HG02973 (cell line): ENCODE measurements at regions not wholly inside any gene's neighbourhood (a gene's known extent, or its start where the extent isn't known, plus 50 kb on each side); places are given as distances from the start of the nearest gene placed in this dataset.
"Not testable (repeated sequence)": the region's sequence is repeated elsewhere in the genome, so short reads cannot be mapped to it uniquely, and the experiment has no call there.

Experiments
- ATAC-seq: cut with Tn5 transposase; IDR thresholded peaks from one replicate; pipeline ENCODE4 v1.9.1; 2021; ENCODE audit warnings: moderate library complexity; ENCODE audit not compliant: unreplicated experiment

DNA sequence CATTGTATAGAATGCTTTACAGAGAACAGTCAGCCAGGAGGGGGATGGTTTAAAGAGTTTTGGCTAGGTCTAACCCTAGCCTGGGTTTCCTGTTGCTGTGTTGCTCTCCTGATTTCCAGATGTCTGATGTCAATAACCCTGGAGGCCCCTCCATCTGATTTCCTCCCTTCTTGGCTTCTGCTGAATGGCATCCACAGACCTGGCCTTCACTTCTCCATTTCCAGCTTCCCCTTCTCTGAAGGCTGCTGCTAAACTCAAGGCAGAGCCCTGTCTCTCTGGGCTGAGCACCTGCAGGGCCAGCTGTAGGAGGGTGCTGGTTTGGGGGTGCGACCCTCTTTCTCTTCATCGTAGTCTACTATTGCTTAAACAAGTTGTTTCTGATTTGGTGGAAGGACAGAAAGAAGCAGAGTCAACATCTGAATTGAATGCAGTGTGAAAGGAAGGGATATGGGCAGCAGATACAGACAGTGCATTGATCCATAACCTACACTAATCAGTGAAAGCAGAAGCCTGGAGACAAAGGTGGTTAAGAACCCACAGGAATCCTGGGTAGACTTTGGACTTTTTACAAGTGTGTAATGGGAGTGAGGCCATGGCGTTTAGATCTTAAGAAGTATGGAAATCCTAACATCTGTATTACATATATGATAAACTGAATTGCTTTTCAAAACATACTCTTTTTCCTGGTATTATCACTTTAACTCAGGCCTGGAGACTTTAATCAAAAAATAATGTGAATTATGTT is 153.6 kb downstream of the HRH4 start:
- ATAC-seq, result no peak

DNA sequence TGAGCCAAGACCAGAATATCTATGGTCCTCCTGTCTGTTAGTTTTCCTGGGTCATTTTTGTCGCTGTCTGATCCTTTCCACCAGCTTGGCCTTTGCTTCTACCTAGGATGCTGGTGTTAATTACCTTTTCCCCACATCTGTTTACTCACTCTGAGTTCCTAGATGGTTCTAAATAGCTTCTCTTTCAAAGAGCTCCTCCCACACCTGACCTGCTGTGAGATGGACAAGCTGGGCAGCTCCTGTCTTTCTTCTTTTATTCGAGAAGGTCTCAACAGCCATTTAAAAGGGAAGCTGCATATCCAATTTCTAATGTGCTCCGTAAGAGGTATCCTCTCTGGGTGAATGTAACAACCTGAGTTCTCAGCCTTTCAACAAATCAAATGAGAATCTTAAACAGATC is 156.2 kb downstream of the HRH4 start:
- no peak for ATAC-seq

- not testable (repeated sequence) for ATAC-seq
These were observed 164.0 kb downstream of the HRH4 start for GRCh38 chr18:24624421-24624820.

DNA sequence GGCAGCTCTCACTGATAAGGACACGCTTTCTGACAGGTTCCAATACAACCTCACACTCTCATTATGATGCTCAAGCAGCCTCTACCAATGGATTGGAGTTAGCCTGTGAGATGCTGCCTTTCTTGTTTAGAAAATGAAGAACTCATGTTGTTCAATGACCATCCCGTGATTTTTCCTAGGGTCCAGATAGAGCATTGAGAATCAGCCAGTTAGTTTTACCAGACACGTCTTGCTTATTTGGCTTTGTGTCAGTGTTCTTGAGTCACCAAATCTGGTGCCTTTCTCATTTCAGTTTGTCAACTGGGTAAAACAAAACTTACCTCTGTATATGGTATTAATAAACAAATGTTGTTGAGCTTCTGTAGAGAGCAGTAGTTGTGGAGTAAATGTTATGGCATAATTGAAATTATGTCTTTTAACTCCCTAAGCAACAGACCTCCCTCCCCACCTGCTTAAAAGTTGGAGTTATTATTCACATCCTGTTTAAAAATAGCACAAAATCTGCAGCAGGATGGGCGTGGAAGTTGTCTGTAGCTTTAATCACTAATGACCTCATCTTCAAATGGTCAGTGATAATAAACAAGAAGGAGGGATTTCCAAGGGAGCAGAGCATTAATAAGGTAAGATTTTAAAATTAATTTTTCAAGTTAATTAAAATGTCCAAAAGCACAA is 167.3 kb downstream of the HRH4 start:
- ATAC-seq, result no peak

DNA sequence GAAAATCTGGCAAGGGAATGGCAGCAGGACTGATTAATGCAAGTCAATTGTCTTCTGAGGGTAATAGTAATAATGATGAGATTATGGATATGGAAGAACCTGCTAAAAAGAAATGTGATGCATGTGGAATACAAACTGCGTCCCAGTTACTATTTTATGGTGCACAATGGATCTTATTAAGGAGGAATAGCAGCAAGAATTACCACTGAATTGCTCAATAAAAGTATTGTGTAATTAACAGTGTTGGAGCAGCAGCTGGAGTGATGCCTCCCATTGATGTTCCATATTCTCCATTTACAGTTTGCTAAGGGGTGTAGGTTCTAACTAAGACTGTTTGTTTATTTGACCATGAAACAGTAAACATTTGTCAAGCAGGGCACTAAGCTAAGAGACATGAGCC is 167.9 kb downstream of the HRH4 start:
- ATAC-seq, result no peak

DNA sequence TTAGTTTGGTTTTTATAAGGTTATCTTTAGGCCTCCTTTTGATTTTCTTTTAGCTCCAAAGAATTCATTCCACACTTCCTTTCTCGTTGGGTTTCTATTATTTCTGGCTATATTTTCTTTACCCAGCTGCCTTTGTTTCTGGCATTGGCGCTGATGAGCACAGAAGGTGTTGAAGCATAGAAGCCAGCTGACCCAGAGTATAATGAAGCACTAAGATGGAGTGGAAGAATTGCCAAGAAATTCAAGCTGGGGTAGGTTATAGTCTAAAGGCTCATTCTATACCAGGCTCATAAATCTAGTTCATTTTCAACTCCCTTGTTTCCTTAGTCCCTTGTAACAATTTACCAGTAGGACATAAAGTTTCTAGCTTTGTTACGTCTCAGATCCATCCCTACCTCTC is 169.5 kb downstream of the HRH4 start:
- ATAC-seq, result no peak

- no peak for ATAC-seq
These were observed 170.0 kb downstream of the HRH4 start for GRCh38 chr18:24630346-24630880.

GRCh38 chr18:24631243-24632025 is 171.0 kb downstream of the HRH4 start:
- ATAC-seq, result no peak

GRCh38 chr18:24632158-24632988 is 171.9 kb downstream of the HRH4 start:
- no peak for ATAC-seq

DNA sequence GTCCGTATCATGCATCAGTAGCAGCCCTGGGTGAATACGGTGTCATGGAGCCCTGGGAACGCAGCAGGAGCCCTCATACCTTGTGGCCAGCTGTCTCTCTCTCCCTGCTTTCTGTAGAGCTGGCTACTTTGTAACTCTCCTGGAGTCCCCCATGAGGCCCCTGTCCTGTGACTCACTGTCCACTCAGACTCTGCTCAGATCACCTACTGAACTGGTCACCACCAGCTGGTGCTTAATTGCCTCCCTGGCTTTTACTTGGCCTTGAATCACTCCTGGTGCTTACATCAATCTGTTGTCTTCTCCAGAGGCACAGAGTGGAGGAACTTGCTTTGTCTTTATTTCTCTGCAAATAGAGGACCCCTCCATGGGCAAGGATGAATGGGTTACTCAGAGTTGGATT is 172.7 kb downstream of the HRH4 start:
- ATAC-seq, result no peak

- no peak for ATAC-seq
These were observed 189.1 kb downstream of the HRH4 start for GRCh38 chr18:24649571-24649970.

DNA sequence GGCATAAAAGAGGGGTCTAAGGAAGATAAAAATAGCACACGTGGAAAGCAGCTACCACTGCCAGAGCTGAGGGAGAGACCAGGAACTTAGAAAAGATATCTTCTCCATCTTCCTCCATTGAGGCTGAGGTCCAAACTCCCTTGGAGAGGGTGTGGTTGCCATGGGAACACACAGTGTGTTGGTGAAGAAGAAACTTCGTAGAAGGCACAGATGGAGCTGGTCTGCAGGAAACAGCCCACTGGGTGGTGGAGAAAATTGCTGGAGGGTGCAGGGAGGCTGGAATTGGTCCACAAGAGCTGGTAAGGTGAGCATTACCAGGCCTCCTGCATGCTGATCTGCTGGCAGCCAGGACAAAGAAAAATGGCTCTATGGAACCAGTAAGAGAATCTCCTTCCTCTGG is 191.0 kb downstream of the HRH4 start:
- ATAC-seq, result no peak

- no peak for ATAC-seq
These were observed 195.6 kb downstream of the HRH4 start for GRCh38 chr18:24656050-24656449.

GRCh38 chr18:24656551-24657443 is 196.4 kb downstream of the HRH4 start:
- ATAC-seq, result no peak

- no peak for ATAC-seq
These were observed 197.0 kb downstream of the HRH4 start for GRCh38 chr18:24657444-24657842.

- no peak for ATAC-seq
These were observed 197.9 kb downstream of the HRH4 start for GRCh38 chr18:24658302-24658701.

DNA sequence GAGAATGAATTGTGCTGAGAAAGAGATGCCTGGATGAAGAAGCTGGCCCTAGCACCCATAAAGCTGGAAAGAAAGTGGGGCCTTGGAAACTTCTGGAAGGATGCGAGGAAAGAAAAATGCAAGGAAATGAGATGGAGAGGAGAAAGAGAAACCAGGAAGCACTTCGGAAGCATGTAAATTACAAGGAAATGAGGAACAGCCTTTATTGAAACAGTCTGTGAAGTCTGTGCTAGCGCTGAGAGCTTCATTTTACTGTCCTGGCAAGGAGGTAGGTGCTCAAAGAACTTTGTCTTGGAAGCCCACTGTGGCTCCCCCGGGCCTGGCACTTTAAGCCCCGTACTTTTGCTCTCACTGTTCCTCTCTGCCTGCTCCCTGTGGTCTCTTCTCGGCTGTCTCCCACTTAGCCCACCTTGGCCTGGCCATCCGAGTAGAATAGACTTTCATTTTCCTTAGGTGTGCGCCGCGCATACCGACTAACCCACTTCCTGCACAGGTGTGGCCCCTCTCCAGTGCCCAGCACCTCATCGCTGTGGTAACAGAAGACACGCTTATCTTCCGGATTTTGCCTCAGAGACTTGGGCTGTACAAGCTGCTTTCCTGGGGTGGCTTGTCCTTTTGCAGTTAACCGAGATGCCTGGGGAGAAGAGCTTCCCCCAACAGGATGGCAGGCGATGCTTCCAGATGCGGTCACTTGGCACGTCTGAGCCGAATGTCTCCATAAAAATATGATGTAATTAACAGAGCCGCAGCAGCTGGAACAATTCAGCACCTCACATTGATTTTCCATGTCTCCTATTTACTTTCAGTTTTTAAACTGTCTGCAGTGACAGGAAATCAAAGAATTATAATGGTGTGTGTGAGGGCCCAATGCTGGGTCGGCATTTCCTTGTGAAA is 199.6 kb downstream of the HRH4 start:
- peak; percentile 72 for ATAC-seq

GRCh38 chr18:24660956-24661355 is 200.5 kb downstream of the HRH4 start:
- ATAC-seq, result no peak

DNA sequence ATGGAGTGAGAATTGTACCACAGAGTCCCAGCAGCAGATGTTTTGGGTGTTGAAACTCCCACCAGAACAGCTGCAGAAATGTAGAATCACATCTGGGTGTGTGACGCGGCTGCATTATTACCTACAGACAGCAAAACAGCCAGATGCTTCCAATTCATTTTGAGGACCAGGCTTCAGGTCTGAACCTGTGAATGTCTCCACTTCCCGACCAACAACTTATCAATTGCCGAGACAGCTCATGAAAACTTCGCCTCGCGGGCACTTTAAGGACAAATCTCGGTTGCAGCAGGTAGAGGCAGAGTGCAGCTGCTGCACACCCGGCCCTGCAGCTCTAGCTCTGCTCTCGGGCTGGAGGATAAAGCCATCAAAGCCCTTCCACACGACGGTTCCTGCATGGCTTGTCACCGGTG is 202.0 kb downstream of the HRH4 start:
- no peak for ATAC-seq
